ENCODE measurements at regions not wholly inside any gene's neighbourhood (a gene's known extent, or its start where the extent isn't known, plus 50 kb on each side); places are given as distances from the start of the nearest gene placed in this dataset.
"Not testable (repeated sequence)": the region's sequence is repeated elsewhere in the genome, so short reads cannot be mapped to it uniquely, and the experiment has no call there.

GRCh38 chr1:118396279-118396678, 211.3 kb upstream of the SPAG17 start:
- H3K4me3 ChIP-seq (ENCODE audit: low read depth, low read length), result no peak overlapping the region
- no peak overlapping the region for H3K27ac ChIP-seq (ENCODE audit: low read depth, low read length)
- H3K36me3 ChIP-seq (ENCODE audit: control insufficient read depth, insufficient read depth, low read length), result no peaks in the 10 kb centered on the region
- no peak overlapping the region for H3K9ac ChIP-seq (ENCODE audit: low read depth, low read length)
- H3K27me3 ChIP-seq (ENCODE audit: control insufficient read depth, insufficient read depth, low read length), result no peaks in the 10 kb centered on the region
- no peaks in the 10 kb centered on the region for H3K4me1 ChIP-seq (ENCODE audit: control insufficient read depth, insufficient read depth, low read length)
- no peaks in the 10 kb centered on the region for H3K9me3 ChIP-seq (ENCODE audit: control insufficient read depth, insufficient read depth, low read length)

- H3K27ac ChIP-seq (ENCODE audit: low read depth, low read length), result no peak overlapping the region
- no peaks in the 10 kb centered on the region for H3K9me3 ChIP-seq (ENCODE audit: control insufficient read depth, insufficient read depth, low read length)
- no peak overlapping the region for H3K9ac ChIP-seq (ENCODE audit: low read depth, low read length)
- no peak overlapping the region for H3K4me3 ChIP-seq (ENCODE audit: low read depth, low read length)
- no peaks in the 10 kb centered on the region for H3K4me1 ChIP-seq (ENCODE audit: control insufficient read depth, insufficient read depth, low read length)
- no peaks in the 10 kb centered on the region for H3K27me3 ChIP-seq (ENCODE audit: control insufficient read depth, insufficient read depth, low read length)
- H3K36me3 ChIP-seq (ENCODE audit: control insufficient read depth, insufficient read depth, low read length), result no peaks in the 10 kb centered on the region
Measured at GRCh38 chr1:118395430-118395991, 210.5 kb upstream of the SPAG17 start.

DNA sequence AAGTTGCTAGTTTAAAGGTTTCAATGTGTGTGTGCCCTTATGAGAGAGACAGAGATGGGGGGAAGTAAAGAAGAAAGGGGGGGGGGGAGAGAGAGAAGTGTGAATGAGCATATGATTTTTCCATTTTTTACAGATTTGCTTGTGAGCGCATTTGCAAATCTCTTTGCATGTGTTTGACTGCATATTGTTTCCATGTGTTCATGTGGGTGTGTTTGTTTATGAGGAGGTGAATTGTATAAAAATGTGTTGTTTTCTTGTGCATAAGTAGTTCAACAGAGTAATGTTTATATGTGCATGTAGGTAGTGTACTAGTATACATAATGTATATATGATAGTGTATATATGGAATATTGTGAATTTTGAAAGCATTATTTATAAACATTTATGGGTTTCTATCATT, 205.9 kb upstream of the SPAG17 start:
- H3K27me3 ChIP-seq (ENCODE audit: control insufficient read depth, insufficient read depth, low read length), result no peaks in the 10 kb centered on the region
- H3K9me3 ChIP-seq (ENCODE audit: control insufficient read depth, insufficient read depth, low read length), result no peaks in the 10 kb centered on the region
- no peak overlapping the region for H3K4me3 ChIP-seq (ENCODE audit: low read depth, low read length)
- H3K36me3 ChIP-seq (ENCODE audit: control insufficient read depth, insufficient read depth, low read length), result no peaks in the 10 kb centered on the region
- no peaks in the 10 kb centered on the region for H3K4me1 ChIP-seq (ENCODE audit: control insufficient read depth, insufficient read depth, low read length)
- H3K9ac ChIP-seq (ENCODE audit: low read depth, low read length), result no peak overlapping the region
- H3K27ac ChIP-seq (ENCODE audit: low read depth, low read length), result no peak overlapping the region

DNA sequence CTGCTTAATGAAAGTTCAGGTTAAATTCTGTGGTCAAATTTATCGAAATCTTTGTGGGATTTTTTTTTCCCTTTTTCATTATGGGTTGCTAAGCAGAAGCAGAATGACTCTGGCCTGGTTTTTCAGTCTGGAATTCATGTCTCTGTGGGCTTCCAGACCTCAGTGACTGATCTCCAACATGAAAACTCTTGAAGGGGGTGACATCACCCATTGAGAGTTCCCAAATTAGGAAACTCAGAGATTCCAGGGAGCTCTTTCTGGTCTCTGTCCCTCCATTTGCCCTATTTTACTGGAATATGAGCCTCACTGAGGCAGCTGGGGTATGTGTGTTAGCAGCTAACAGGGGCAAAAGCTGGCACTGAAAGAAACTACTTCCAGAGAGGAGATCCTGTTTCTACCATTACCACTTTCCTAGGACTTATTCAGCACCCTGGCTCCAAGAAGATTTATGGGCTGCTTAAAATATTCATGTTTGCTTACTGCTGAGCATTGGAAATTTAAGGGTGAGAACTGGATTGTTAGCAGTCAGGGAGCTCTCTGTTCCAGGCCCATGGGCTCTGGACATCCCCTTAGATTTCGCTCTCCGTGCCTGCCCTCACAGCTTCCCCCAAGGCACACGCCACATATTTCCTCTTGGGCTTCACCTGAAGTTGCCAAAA, 203.4 kb upstream of the SPAG17 start:
- H3K4me3 ChIP-seq (ENCODE audit: low read depth, low read length), result no peak overlapping the region
- no peak overlapping the region for H3K9ac ChIP-seq (ENCODE audit: low read depth, low read length)
- no peaks in the 10 kb centered on the region for H3K27me3 ChIP-seq (ENCODE audit: control insufficient read depth, insufficient read depth, low read length)
- H3K36me3 ChIP-seq (ENCODE audit: control insufficient read depth, insufficient read depth, low read length), result no peaks in the 10 kb centered on the region
- no peak overlapping the region for H3K27ac ChIP-seq (ENCODE audit: low read depth, low read length)
- no peaks in the 10 kb centered on the region for H3K4me1 ChIP-seq (ENCODE audit: control insufficient read depth, insufficient read depth, low read length)
- H3K9me3 ChIP-seq (ENCODE audit: control insufficient read depth, insufficient read depth, low read length), result no peaks in the 10 kb centered on the region

GRCh38 chr1:118381197-118381869, 196.3 kb upstream of the SPAG17 start:
- Histone ChIP-seq H3K36me3 (ENCODE audit: control insufficient read depth, insufficient read depth, low read length) (no peaks in the 10 kb centered on the region), H3K9ac (ENCODE audit: low read depth, low read length) (no peak overlapping the region), H3K27ac (ENCODE audit: low read depth, low read length) (no peak overlapping the region), H3K4me3 (ENCODE audit: low read depth, low read length) (no peak overlapping the region), H3K27me3 (ENCODE audit: control insufficient read depth, insufficient read depth, low read length) (no peaks in the 10 kb centered on the region), H3K9me3 (ENCODE audit: control insufficient read depth, insufficient read depth, low read length) (0 out of 2 replicates have a peak, but pooled peaks cover 4% of the 10 kb centered on the region), H3K4me1 (ENCODE audit: control insufficient read depth, insufficient read depth, low read length) (no peaks in the 10 kb centered on the region)

- H3K36me3 ChIP-seq (ENCODE audit: control insufficient read depth, insufficient read depth, low read length); H3K27me3 ChIP-seq (ENCODE audit: control insufficient read depth, insufficient read depth, low read length); H3K4me1 ChIP-seq (ENCODE audit: control insufficient read depth, insufficient read depth, low read length); H3K9me3 ChIP-seq (ENCODE audit: control insufficient read depth, insufficient read depth, low read length); H3K9ac ChIP-seq (ENCODE audit: low read depth, low read length); H3K27ac ChIP-seq (ENCODE audit: low read depth, low read length); H3K4me3 ChIP-seq (ENCODE audit: low read depth, low read length): not testable (repeated sequence)
Measured at GRCh38 chr1:118377183-118377582, 192.2 kb upstream of the SPAG17 start.

DNA sequence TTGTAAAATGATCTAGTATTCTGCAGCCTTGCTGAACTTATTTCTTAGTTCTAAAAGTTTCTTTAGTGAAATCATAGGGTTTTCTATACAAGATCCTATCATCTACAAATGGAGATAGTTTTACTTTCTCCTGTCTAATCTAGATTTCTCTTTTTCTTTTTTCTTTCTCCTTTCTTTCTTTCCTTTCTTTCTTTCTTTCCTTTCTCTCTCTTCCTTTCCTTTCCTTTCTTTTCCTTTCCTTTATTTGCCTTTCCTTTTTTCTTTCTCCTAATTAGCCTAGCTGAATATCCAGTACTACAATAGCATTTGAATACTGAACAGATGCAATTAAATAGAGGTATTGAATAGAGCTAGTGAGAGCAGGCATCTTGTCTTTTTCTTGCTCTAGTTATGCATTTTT, 186.6 kb upstream of the SPAG17 start:
- H3K27me3 ChIP-seq (ENCODE audit: control insufficient read depth, insufficient read depth, low read length), result no peaks in the 10 kb centered on the region
- H3K36me3 ChIP-seq (ENCODE audit: control insufficient read depth, insufficient read depth, low read length), result no peaks in the 10 kb centered on the region
- H3K9ac ChIP-seq (ENCODE audit: low read depth, low read length), result no peak overlapping the region
- H3K4me1 ChIP-seq (ENCODE audit: control insufficient read depth, insufficient read depth, low read length), result 0 out of 2 replicates have a peak, but pooled peaks cover 7% of the 10 kb centered on the region
- peaks cover 14% of the 10 kb centered on the region; the same call in 1 of the 2 replicates for H3K9me3 ChIP-seq (ENCODE audit: control insufficient read depth, insufficient read depth, low read length)
- no peak overlapping the region for H3K27ac ChIP-seq (ENCODE audit: low read depth, low read length)
- H3K4me3 ChIP-seq (ENCODE audit: low read depth, low read length), result no peak overlapping the region

- no peak overlapping the region for H3K27ac ChIP-seq (ENCODE audit: low read depth, low read length)
- H3K9me3 ChIP-seq (ENCODE audit: control insufficient read depth, insufficient read depth, low read length), result peaks cover 17% of the 10 kb centered on the region; the same call in 1 of the 2 replicates
- no peaks in the 10 kb centered on the region for H3K36me3 ChIP-seq (ENCODE audit: control insufficient read depth, insufficient read depth, low read length)
- H3K4me1 ChIP-seq (ENCODE audit: control insufficient read depth, insufficient read depth, low read length), result 0 out of 2 replicates have a peak, but pooled peaks cover 7% of the 10 kb centered on the region
- no peak overlapping the region for H3K9ac ChIP-seq (ENCODE audit: low read depth, low read length)
- H3K27me3 ChIP-seq (ENCODE audit: control insufficient read depth, insufficient read depth, low read length), result no peaks in the 10 kb centered on the region
- no peak overlapping the region for H3K4me3 ChIP-seq (ENCODE audit: low read depth, low read length)
Measured at GRCh38 chr1:118370861-118371260, 185.8 kb upstream of the SPAG17 start.

DNA sequence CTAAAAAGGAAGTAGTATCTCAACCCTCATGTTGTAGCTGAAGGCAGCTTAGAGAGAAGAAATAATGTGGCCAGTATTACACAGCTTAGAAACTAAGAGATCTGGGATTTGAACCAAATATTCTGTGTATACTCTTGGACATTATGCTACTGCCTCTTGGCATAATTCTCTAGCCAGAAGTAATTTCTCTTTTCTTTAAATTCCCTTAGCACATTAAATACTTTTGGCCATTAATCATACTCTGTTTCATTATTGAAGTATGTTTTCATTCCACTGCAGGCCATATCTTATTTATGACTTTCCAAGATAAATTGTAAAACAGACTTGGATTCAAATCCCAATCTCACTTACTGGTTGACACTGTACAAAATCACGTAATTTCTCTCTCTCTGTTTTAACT, 181.3 kb upstream of the SPAG17 start:
- Histone ChIP-seq H3K9ac (ENCODE audit: low read depth, low read length) (no peak overlapping the region), H3K27ac (ENCODE audit: low read depth, low read length) (no peak overlapping the region), H3K4me1 (ENCODE audit: control insufficient read depth, insufficient read depth, low read length) (0 out of 2 replicates have a peak, but pooled peaks cover 7% of the 10 kb centered on the region), H3K36me3 (ENCODE audit: control insufficient read depth, insufficient read depth, low read length) (no peaks in the 10 kb centered on the region), H3K9me3 (ENCODE audit: control insufficient read depth, insufficient read depth, low read length) (peaks cover 24% of the 10 kb centered on the region), H3K27me3 (ENCODE audit: control insufficient read depth, insufficient read depth, low read length) (no peaks in the 10 kb centered on the region), H3K4me3 (ENCODE audit: low read depth, low read length) (no peak overlapping the region)

DNA sequence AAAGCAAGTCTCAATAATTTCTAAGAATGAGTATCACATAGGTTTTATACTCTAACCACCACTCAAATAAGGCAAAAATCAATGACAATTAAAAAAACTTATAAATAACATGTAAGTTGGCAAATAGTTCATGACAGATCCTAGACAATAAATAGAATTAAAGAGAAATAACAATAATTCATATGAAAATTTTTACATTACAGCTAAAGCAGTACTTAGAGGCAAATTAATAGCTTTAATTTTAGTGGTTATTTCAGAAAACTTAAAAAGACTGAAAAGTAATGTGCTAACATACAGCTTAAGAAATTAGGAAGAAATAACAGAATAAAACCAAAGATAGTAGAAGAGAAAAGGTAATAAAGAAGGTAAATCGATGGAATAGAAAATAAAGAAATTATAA, 179.9 kb upstream of the SPAG17 start:
- Histone ChIP-seq H3K4me1 (ENCODE audit: control insufficient read depth, insufficient read depth, low read length) (0 out of 2 replicates have a peak, but pooled peaks cover 7% of the 10 kb centered on the region), H3K36me3 (ENCODE audit: control insufficient read depth, insufficient read depth, low read length) (no peaks in the 10 kb centered on the region), H3K9ac (ENCODE audit: low read depth, low read length) (no peak overlapping the region), H3K27me3 (ENCODE audit: control insufficient read depth, insufficient read depth, low read length) (no peaks in the 10 kb centered on the region), H3K9me3 (ENCODE audit: control insufficient read depth, insufficient read depth, low read length) (peaks cover 16% of the 10 kb centered on the region), H3K4me3 (ENCODE audit: low read depth, low read length) (no peak overlapping the region), H3K27ac (ENCODE audit: low read depth, low read length) (no peak overlapping the region)

DNA sequence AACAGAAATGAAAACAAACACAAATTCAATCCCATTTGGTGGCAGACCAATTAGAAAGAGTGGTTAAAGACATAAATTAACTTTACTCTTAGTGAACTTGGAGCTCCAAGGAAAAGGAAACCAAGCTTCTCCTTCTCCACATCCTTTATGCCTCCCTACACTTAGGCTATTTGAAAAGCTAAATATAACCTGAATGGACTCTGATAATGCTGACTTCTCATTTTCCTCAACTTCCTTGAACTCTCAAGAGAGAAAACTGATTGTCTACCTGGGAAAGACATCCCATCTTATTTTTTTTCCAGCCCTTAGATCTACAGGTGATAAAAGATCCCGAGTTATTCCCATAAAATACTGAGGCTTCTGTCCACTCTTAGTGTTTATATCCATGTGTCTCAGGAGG, 178.4 kb upstream of the SPAG17 start:
- Histone ChIP-seq H3K4me3 (ENCODE audit: low read depth, low read length) (no peak overlapping the region), H3K9ac (ENCODE audit: low read depth, low read length) (no peak overlapping the region), H3K4me1 (ENCODE audit: control insufficient read depth, insufficient read depth, low read length) (0 out of 2 replicates have a peak, but pooled peaks cover 7% of the 10 kb centered on the region), H3K36me3 (ENCODE audit: control insufficient read depth, insufficient read depth, low read length) (no peaks in the 10 kb centered on the region), H3K9me3 (ENCODE audit: control insufficient read depth, insufficient read depth, low read length) (peaks cover 16% of the 10 kb centered on the region), H3K27ac (ENCODE audit: low read depth, low read length) (no peak overlapping the region), H3K27me3 (ENCODE audit: control insufficient read depth, insufficient read depth, low read length) (no peaks in the 10 kb centered on the region)

Measured in HUES48 (cell line).